ENCODE measurements at regions not wholly inside any gene's neighbourhood (a gene's known extent, or its start where the extent isn't known, plus 50 kb on each side); places are given as distances from the start of the nearest gene placed in this dataset.

DNA sequence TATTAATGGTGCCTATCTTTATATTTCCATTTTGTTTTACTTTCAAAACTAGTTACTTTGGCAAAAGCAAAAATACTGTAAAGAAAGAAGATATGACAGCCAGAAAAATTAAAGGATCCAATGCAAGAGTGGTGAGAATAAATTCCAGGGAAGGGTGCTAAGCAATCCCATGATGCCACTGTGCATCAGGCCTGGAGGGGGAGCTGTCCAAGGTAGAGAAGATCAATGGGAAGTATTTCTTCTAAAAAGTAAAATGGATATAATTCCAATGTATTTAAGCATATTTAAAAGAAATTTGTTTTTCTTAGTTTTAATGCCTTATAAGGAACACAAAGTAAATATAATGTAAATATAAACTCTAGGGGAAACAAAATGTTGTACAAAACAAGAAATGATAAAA, 1382.2 kb upstream of the B3GALT2 start:
- peak in 1 of 4 experiments; percentile 11 for DNase-seq (ENCODE audit: extremely low read depth in 1 of 4, low spot score in 3 of 4)
- H3K36me3 ChIP-seq (ENCODE audit: control insufficient read depth, insufficient read depth, low read length), result no peaks in the 10 kb centered on the region
- in situ Hi-C loops (cut with MboI) (no loop called here), intact Hi-C loops (cut with micrococcal nuclease) (no loop called here)
- ChIA-PET POLR2A (no interaction called here), CTCF (ENCODE audit: low intra/inter-chr PET ratio) (no interaction called here)
- H2AFZ ChIP-seq (ENCODE audit: low read depth, low read length), result no peak overlapping the region
- no peak overlapping the region for H3K27ac ChIP-seq (ENCODE audit: extremely low read depth, low read depth, low read length)
- no peak overlapping the region for H3K9ac ChIP-seq (ENCODE audit: insufficient read depth in 1 of 2, low read depth in 2 of 2, low read length in 2 of 2)
- no peaks in the 10 kb centered on the region for H3K4me1 ChIP-seq (replicated peaks in 1 of 2; ENCODE audit: control insufficient read depth in 2 of 2, insufficient read depth in 2 of 2, low read length in 2 of 2)
- H3K4me2 ChIP-seq (ENCODE audit: insufficient read depth, low read length), result no peak overlapping the region
- ATAC-seq, result no peak
- no peak overlapping the region for H3K4me3 ChIP-seq
- H3K9me3 ChIP-seq (replicated peaks; ENCODE audit: control insufficient read depth, insufficient read depth, low read depth, low read length), result peaks cover 4% of the 10 kb centered on the region; the same call in 1 of the 2 replicates
- H4K20me1 ChIP-seq (replicated peaks; ENCODE audit: control insufficient read depth, insufficient read depth, low read length), result no peaks in the 10 kb centered on the region
- no peaks in the 10 kb centered on the region for H3K9me1 ChIP-seq (ENCODE audit: control insufficient read depth, insufficient read depth, low read length)
- no peaks in the 10 kb centered on the region for H3K27me3 ChIP-seq (ENCODE audit: control insufficient read depth in 2 of 2, insufficient read depth in 2 of 2, low read length in 2 of 2)
- no TSS peak for BruUV-seq (replicated peaks)
- TF ChIP-seq ZNF384 (IDR thresholded peaks at IDR 0.05; ENCODE audit: low read depth, low read length) (no peak), EHMT2 (IDR thresholded peaks at IDR 0.05) (peak; percentile 41; the same call in 1 of the 2 replicates)
- TF ChIP-seq, protein P1, sequence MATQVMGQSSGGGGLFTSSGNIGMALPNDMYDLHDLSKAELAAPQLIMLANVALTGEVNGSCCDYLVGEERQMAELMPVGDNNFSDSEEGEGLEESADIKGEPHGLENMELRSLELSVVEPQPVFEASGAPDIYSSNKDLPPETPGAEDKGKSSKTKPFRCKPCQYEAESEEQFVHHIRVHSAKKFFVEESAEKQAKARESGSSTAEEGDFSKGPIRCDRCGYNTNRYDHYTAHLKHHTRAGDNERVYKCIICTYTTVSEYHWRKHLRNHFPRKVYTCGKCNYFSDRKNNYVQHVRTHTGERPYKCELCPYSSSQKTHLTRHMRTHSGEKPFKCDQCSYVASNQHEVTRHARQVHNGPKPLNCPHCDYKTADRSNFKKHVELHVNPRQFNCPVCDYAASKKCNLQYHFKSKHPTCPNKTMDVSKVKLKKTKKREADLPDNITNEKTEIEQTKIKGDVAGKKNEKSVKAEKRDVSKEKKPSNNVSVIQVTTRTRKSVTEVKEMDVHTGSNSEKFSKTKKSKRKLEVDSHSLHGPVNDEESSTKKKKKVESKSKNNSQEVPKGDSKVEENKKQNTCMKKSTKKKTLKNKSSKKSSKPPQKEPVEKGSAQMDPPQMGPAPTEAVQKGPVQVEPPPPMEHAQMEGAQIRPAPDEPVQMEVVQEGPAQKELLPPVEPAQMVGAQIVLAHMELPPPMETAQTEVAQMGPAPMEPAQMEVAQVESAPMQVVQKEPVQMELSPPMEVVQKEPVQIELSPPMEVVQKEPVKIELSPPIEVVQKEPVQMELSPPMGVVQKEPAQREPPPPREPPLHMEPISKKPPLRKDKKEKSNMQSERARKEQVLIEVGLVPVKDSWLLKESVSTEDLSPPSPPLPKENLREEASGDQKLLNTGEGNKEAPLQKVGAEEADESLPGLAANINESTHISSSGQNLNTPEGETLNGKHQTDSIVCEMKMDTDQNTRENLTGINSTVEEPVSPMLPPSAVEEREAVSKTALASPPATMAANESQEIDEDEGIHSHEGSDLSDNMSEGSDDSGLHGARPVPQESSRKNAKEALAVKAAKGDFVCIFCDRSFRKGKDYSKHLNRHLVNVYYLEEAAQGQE (IDR thresholded peaks at IDR 0.05; ENCODE audit: borderline replicate concordance), result peak; percentile 81
- TF ChIP-seq, protein P1 (CRISPR knock-in tag; IDR thresholded peaks at IDR 0.05; ENCODE audit: low read depth), result no peak
- no peak for FAIRE-seq
- no peaks in the 10 kb centered on the region for H3K79me2 ChIP-seq (ENCODE audit: control insufficient read depth, insufficient read depth, low read length)

All from K562 (cell line).